C4-2B (cell line): ENCODE measurements at regions not wholly inside any gene's neighbourhood (a gene's known extent, or its start where the extent isn't known, plus 50 kb on each side); places are given as distances from the start of the nearest gene placed in this dataset.

Experiments used
- H3K27ac ChIP-seq: fragments of 450-650 bp; 2 replicates; pipeline ENCODE4 v1.5.1; 2017
- CTCF ChIP-seq: fragments of 450-650 bp; conservative IDR thresholded peaks from 2 replicates; pipeline ENCODE4 v1.5.1; 2017; ENCODE audit warnings: mild to moderate bottlenecking
- ZFX ChIP-seq: fragments of 450-650 bp; IDR thresholded peaks from 2 replicates; pipeline ENCODE4 v1.6.1; 2017

- no peak for TF ChIP-seq CTCF
- no peak for TF ChIP-seq ZFX
- no peak overlapping the region for H3K27ac ChIP-seq
Observed at GRCh38 chr10:60564475-60564874, 174.8 kb upstream of the ANK3 start.

- TF ChIP-seq ZFX, result no peak
- H3K27ac ChIP-seq, result no peak overlapping the region
Observed at GRCh38 chr10:60560451-60560850, 170.8 kb upstream of the ANK3 start.

GRCh38 chr10:60555700-60556099 lies 166.0 kb upstream of the ANK3 start:
- H3K27ac ChIP-seq, result no peak overlapping the region
- TF ChIP-seq CTCF (no peak), ZFX (no peak)

- no peak overlapping the region for H3K27ac ChIP-seq
- TF ChIP-seq ZFX, result no peak
- TF ChIP-seq CTCF, result peak; percentile 80
Observed at GRCh38 chr10:60549686-60550085, 160.0 kb upstream of the ANK3 start.

- no peak overlapping the region for H3K27ac ChIP-seq
- TF ChIP-seq CTCF (no peak), ZFX (no peak)
Observed at GRCh38 chr10:60542657-60543056, 153.0 kb upstream of the ANK3 start.

GRCh38 chr10:60541451-60541850 lies 151.8 kb upstream of the ANK3 start:
- TF ChIP-seq ZFX (no peak), CTCF (no peak)
- H3K27ac ChIP-seq, result no peak overlapping the region

GRCh38 chr10:60537697-60538096 lies 148.0 kb upstream of the ANK3 start:
- no peak for TF ChIP-seq CTCF
- TF ChIP-seq ZFX, result no peak
- H3K27ac ChIP-seq, result no peak overlapping the region

GRCh38 chr10:60536529-60537114 lies 146.9 kb upstream of the ANK3 start:
- TF ChIP-seq CTCF (no peak), ZFX (no peak)
- H3K27ac ChIP-seq, result no peak overlapping the region
